ENCODE measurements at regions not wholly inside any gene's neighbourhood (a gene's known extent, or its start where the extent isn't known, plus 50 kb on each side); places are given as distances from the start of the nearest gene placed in this dataset.

DNA sequence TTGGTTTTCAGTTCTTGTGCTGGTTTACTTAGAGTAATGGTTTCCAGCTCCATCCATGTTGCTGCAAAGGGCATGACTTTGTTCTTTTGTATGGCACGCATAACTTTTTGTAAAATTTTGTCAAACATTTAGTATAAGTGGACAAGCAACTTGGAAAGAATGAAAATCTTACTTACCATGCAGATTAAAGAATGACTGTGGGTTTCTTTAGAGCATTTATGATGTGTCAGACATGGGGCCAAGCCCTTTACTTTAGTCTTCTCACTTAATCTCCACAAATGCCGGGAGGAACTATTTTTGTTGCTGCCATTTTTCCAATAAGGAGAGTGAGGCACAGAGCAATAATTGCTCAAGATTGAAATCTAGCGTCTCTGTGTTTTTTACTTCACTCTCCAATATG lies 652.5 kb upstream of the TBX3 start:
- Histone ChIP-seq H3K79me2 (ENCODE audit: insufficient read depth, low read length) (no peaks in the 10 kb centered on the region), H2AFZ (ENCODE audit: low read depth, low read length, poor library complexity, severe bottlenecking) (no peak overlapping the region), H3K4me1 (ENCODE audit: control insufficient read depth in 1 of 2, insufficient read depth in 2 of 2, low read length in 2 of 2) (peaks cover 0 to 18% of the 10 kb centered on the region in 2 experiments; a peak in 2 of 4 replicates), H3K9ac (ENCODE audit: low read length) (no peak overlapping the region), H3K9me3 (ENCODE audit: control insufficient read depth in 1 of 2, insufficient read depth in 1 of 2, low read depth in 1 of 2, low read length in 2 of 2) (no peaks in the 10 kb centered on the region), H3K9me2 (ENCODE audit: insufficient read depth) (no peaks in the 10 kb centered on the region), H3K36me3 (ENCODE audit: control insufficient read depth in 1 of 2, insufficient read depth in 2 of 2, low read length in 2 of 2) (no peaks in the 10 kb centered on the region), H3K4me2 (ENCODE audit: low read length) (no peak overlapping the region), H3K4me3 (replicated peaks in 1 of 2; ENCODE audit: low read depth in 1 of 2, low read length in 2 of 2) (no peak overlapping the region), H4K20me1 (ENCODE audit: insufficient read depth) (no peaks in the 10 kb centered on the region), H3K27ac (ENCODE audit: low read depth, low read length) (no peak overlapping the region), H3K27me3 (ENCODE audit: insufficient read depth, low read length) (peaks cover 14% of the 10 kb centered on the region; the same call in 1 of the 2 replicates)
- ChIA-PET CTCF (no interaction called here), RAD21 (ENCODE audit: low non-redundant PET in 1 of 2, low total read pairs in 2 of 2, uncharacterized antibody in 2 of 2, unreplicated experiment in 2 of 2) (no interaction called here), POLR2A (no interaction called here)
- ATAC-seq (no peak), DNase-seq (ENCODE audit: low read depth, low spot score) (no peak)
- intact Hi-C loops (cut with micrococcal nuclease), result no loop called here
- BruUV-seq (replicated peaks), result no TSS peak
- TF ChIP-seq SIN3A (IDR thresholded peaks at IDR 0.05; ENCODE audit: low read depth) (no peak), EZH2phosphoT487 (IDR thresholded peaks at IDR 0.05; ENCODE audit: borderline replicate concordance) (no peak), POLR2AphosphoS5 (IDR thresholded peaks at IDR 0.05; ENCODE audit: low read depth, low read length) (no peak)

DNA sequence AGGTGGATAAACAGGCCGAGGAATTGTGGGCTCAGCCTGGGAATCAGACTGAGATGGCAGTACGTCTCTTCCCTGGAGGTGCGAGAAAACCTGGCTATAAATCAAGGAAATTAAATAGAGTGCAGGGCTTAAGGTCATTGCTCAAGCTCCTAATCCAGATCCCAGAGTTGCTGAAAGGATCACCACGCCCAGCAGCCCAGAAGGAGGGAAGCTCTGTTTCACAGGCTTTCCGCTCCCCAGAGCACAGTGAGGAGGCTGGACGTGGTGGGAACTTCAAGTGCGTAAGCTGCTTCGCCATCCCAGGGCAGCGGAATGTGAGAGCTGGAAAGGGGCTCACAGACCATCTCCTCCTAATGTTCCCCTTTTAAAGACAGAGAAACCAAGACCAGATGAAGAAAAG lies 651.6 kb upstream of the TBX3 start:
- CTCF ChIA-PET, result no interaction called here
- Histone ChIP-seq H3K27ac (ENCODE audit: low read depth, low read length) (no peak overlapping the region), H3K27me3 (ENCODE audit: insufficient read depth, low read length) (peaks cover 14% of the 10 kb centered on the region; the same call in 1 of the 2 replicates)

DNA sequence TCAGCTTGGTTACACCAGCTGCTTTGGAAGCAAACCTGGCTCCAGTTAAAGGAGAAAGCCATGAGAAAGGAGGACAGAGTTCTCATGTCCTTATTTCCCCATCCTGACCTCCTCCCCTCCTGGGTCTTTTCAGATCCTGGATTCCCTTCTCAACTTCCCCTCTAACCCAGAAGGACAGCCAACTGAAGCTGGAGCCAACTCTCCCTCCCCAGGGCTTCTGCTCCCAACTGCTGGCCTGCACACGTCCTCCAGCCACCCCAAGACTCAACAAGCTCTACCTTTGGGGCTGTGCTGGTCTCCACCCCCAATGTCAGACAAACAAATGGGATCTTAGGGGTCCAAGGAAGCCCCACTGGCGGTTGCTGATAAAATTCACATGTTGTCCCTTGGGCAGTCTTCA lies 651.1 kb upstream of the TBX3 start:
- no peaks in the 10 kb centered on the region for H3K9me3 ChIP-seq (ENCODE audit: control insufficient read depth in 1 of 2, insufficient read depth in 1 of 2, low read depth in 1 of 2, low read length in 2 of 2)
- no peak overlapping the region for H3K27ac ChIP-seq (ENCODE audit: low read depth, low read length)
- no peak overlapping the region for H2AFZ ChIP-seq (ENCODE audit: low read depth, low read length, poor library complexity, severe bottlenecking)
- no peaks in the 10 kb centered on the region for H3K79me2 ChIP-seq (ENCODE audit: insufficient read depth, low read length)
- no peak for ATAC-seq
- H4K20me1 ChIP-seq (ENCODE audit: insufficient read depth), result no peaks in the 10 kb centered on the region
- POLR2A ChIA-PET, result no interaction called here
- CTCF ChIA-PET, result no interaction called here
- no peak overlapping the region for H3K4me3 ChIP-seq (replicated peaks in 1 of 2; ENCODE audit: low read depth in 1 of 2, low read length in 2 of 2)
- RAD21 ChIA-PET (ENCODE audit: low non-redundant PET in 1 of 2, low total read pairs in 2 of 2, uncharacterized antibody in 2 of 2, unreplicated experiment in 2 of 2), result no interaction called here
- H3K9ac ChIP-seq (ENCODE audit: low read length), result no peak overlapping the region
- intact Hi-C loops (cut with micrococcal nuclease), result no loop called here
- peaks cover 0 to 10% of the 10 kb centered on the region in 2 experiments; a peak in 2 of 4 replicates for H3K4me1 ChIP-seq (ENCODE audit: control insufficient read depth in 1 of 2, insufficient read depth in 2 of 2, low read length in 2 of 2)
- no peak overlapping the region for H3K4me2 ChIP-seq (ENCODE audit: low read length)
- no TSS peak for BruUV-seq (replicated peaks)
- no peaks in the 10 kb centered on the region for H3K36me3 ChIP-seq (ENCODE audit: control insufficient read depth in 1 of 2, insufficient read depth in 2 of 2, low read length in 2 of 2)
- peaks cover 14% of the 10 kb centered on the region; the same call in 1 of the 2 replicates for H3K27me3 ChIP-seq (ENCODE audit: insufficient read depth, low read length)
- DNase-seq (ENCODE audit: low read depth, low spot score), result no peak
- no peaks in the 10 kb centered on the region for H3K9me2 ChIP-seq (ENCODE audit: insufficient read depth)
- no peak for TF ChIP-seq TCF7L2 (IDR thresholded peaks at IDR 0.05; ENCODE audit: borderline replicate concordance, extremely low read depth, insufficient read depth, insufficient read length)
- TF ChIP-seq YY1 (IDR thresholded peaks at IDR 0.05; ENCODE audit: extremely low read depth, insufficient replicate concordance, low read depth, low read length), result no peak
- no peak for TF ChIP-seq POLR2A (IDR thresholded peaks at IDR 0.05; ENCODE audit: borderline replicate concordance, extremely low read depth, insufficient read depth, insufficient read length)
- TF ChIP-seq, protein P1, sequence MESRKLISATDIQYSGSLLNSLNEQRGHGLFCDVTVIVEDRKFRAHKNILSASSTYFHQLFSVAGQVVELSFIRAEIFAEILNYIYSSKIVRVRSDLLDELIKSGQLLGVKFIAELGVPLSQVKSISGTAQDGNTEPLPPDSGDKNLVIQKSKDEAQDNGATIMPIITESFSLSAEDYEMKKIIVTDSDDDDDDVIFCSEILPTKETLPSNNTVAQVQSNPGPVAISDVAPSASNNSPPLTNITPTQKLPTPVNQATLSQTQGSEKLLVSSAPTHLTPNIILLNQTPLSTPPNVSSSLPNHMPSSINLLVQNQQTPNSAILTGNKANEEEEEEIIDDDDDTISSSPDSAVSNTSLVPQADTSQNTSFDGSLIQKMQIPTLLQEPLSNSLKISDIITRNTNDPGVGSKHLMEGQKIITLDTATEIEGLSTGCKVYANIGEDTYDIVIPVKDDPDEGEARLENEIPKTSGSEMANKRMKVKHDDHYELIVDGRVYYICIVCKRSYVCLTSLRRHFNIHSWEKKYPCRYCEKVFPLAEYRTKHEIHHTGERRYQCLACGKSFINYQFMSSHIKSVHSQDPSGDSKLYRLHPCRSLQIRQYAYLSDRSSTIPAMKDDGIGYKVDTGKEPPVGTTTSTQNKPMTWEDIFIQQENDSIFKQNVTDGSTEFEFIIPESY (IDR thresholded peaks at IDR 0.05; ENCODE audit: extremely low read depth, insufficient replicate concordance, low read length), result no peak
- TF ChIP-seq CEBPB (IDR thresholded peaks at IDR 0.05; ENCODE audit: low read depth), result no peak
- TF ChIP-seq SIN3A (IDR thresholded peaks at IDR 0.05; ENCODE audit: low read depth), result no peak
- TF ChIP-seq, protein P2, sequence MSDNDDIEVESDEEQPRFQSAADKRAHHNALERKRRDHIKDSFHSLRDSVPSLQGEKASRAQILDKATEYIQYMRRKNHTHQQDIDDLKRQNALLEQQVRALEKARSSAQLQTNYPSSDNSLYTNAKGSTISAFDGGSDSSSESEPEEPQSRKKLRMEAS (IDR thresholded peaks at IDR 0.05), result no peak

More for the DNA sequence above, 651.6 kb upstream of the TBX3 start:
- ATAC-seq (no peak), DNase-seq (ENCODE audit: low read depth, low spot score) (no peak)
- POLR2A ChIA-PET, result no interaction called here
- RAD21 ChIA-PET (ENCODE audit: low non-redundant PET in 1 of 2, low total read pairs in 2 of 2, uncharacterized antibody in 2 of 2, unreplicated experiment in 2 of 2), result no interaction called here
- BruUV-seq (replicated peaks), result no TSS peak
- H3K4me3 ChIP-seq (replicated peaks in 1 of 2; ENCODE audit: low read depth in 1 of 2, low read length in 2 of 2), result no peak overlapping the region
- TF ChIP-seq ZFX (IDR thresholded peaks at IDR 0.05), result no peak
- no peak overlapping the region for H2AFZ ChIP-seq (ENCODE audit: low read depth, low read length, poor library complexity, severe bottlenecking)
- intact Hi-C loops (cut with micrococcal nuclease), result no loop called here
- no peak overlapping the region for H3K9ac ChIP-seq (ENCODE audit: low read length)
- no peak overlapping the region for H3K4me2 ChIP-seq (ENCODE audit: low read length)
- no peaks in the 10 kb centered on the region for H3K9me2 ChIP-seq (ENCODE audit: insufficient read depth)
- peaks cover 0 to 10% of the 10 kb centered on the region in 2 experiments; a peak in 2 of 4 replicates for H3K4me1 ChIP-seq (ENCODE audit: control insufficient read depth in 1 of 2, insufficient read depth in 2 of 2, low read length in 2 of 2)
- H3K9me3 ChIP-seq (ENCODE audit: control insufficient read depth in 1 of 2, insufficient read depth in 1 of 2, low read depth in 1 of 2, low read length in 2 of 2), result no peaks in the 10 kb centered on the region
- H3K36me3 ChIP-seq (ENCODE audit: control insufficient read depth in 1 of 2, insufficient read depth in 2 of 2, low read length in 2 of 2), result no peaks in the 10 kb centered on the region
- no peaks in the 10 kb centered on the region for H3K79me2 ChIP-seq (ENCODE audit: insufficient read depth, low read length)
- no peaks in the 10 kb centered on the region for H4K20me1 ChIP-seq (ENCODE audit: insufficient read depth)

All from HCT116 (cell line).